NCI-H1694 (cell line): ENCODE measurements at regions not wholly inside any gene's neighbourhood (a gene's known extent, or its start where the extent isn't known, plus 50 kb on each side); places are given as distances from the start of the nearest gene placed in this dataset.

Experiments
- DNase-seq: peaks from one replicate; lab custom pipeline; 2025; lab: John Stamatoyannopoulos, UW

GRCh38 chr15:31977812-31978661 is 52.3 kb upstream of the CHRNA7 start:
- DNase-seq, result peak; percentile 4
